ENCODE measurements at regions not wholly inside any gene's neighbourhood (a gene's known extent, or its start where the extent isn't known, plus 50 kb on each side); places are given as distances from the start of the nearest gene placed in this dataset.

GRCh38 chr9:134554373-134555093 lies 87.1 kb upstream of the COL5A1 start:
- ChIA-PET CTCF (no interaction called here), POLR2A (interaction anchor here (0.6 to 1.8 kb wide), 2 partner anchors 52 to 134 kb away, joined by 3 to 9 read pairs; no protein-coding TSS in a partner anchor)
- no peak overlapping the region for H3K27ac ChIP-seq (ENCODE audit: low read depth, low read length)
- H3K27me3 ChIP-seq (ENCODE audit: control insufficient read depth, insufficient read depth, low read length) = no peaks in the 10 kb centered on the region
- TF ChIP-seq, protein P1, sequence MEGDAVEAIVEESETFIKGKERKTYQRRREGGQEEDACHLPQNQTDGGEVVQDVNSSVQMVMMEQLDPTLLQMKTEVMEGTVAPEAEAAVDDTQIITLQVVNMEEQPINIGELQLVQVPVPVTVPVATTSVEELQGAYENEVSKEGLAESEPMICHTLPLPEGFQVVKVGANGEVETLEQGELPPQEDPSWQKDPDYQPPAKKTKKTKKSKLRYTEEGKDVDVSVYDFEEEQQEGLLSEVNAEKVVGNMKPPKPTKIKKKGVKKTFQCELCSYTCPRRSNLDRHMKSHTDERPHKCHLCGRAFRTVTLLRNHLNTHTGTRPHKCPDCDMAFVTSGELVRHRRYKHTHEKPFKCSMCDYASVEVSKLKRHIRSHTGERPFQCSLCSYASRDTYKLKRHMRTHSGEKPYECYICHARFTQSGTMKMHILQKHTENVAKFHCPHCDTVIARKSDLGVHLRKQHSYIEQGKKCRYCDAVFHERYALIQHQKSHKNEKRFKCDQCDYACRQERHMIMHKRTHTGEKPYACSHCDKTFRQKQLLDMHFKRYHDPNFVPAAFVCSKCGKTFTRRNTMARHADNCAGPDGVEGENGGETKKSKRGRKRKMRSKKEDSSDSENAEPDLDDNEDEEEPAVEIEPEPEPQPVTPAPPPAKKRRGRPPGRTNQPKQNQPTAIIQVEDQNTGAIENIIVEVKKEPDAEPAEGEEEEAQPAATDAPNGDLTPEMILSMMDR (IDR thresholded peaks at IDR 0.05; ENCODE audit: low read depth, low read length) = no peak
- DNase-seq (ENCODE audit: low read depth, low spot score) = no peak
- no peak overlapping the region for H3K4me3 ChIP-seq (ENCODE audit: low read depth, low read length)
- H3K9me3 ChIP-seq (ENCODE audit: control insufficient read depth, insufficient read depth, low read length) = no peaks in the 10 kb centered on the region; the same call in 1 of the 2 replicates

DNA sequence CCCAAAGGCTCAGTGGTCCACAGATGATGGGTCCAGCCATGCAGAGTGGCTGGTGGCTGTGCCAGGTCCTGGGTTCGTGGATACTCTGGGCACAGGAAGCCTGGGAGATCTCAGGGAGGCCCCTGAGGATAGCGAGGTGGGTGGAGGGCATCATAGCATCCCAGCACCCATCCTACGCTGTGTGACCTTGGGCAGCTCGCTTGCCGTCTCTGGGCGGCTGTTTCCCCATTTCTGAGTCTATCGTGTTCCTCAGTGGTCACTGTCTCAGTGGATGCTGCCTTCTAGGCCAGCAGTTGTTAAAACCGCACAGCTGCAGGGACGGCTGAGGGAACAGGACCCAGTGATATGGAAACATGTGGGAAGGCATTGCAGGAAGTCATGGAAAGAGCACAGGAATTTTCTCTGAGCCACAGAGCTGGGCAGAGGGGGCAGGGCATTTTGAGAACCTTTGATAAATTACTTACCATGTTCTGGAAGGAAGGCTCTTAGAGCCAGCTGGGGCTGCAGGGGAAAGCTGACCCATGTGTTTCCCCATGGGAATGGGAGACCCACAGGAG lies 86.4 kb upstream of the COL5A1 start:
- DNase-seq (ENCODE audit: low read depth, low spot score) = no peak
- Histone ChIP-seq H3K9me3 (ENCODE audit: control insufficient read depth, insufficient read depth, low read length) (no peaks in the 10 kb centered on the region; the same call in 1 of the 2 replicates), H3K27me3 (ENCODE audit: control insufficient read depth, insufficient read depth, low read length) (no peaks in the 10 kb centered on the region), H3K4me3 (ENCODE audit: low read depth, low read length) (no peak overlapping the region), H3K27ac (ENCODE audit: low read depth, low read length) (no peak overlapping the region)
- TF ChIP-seq, protein P1 (IDR thresholded peaks at IDR 0.05; ENCODE audit: low read depth, low read length) = no peak
- ChIA-PET CTCF (no interaction called here), POLR2A (interaction anchor here (1.8 kb wide), 1 partner anchor 52 kb away, joined by 9 read pairs; no protein-coding TSS in a partner anchor)

DNA sequence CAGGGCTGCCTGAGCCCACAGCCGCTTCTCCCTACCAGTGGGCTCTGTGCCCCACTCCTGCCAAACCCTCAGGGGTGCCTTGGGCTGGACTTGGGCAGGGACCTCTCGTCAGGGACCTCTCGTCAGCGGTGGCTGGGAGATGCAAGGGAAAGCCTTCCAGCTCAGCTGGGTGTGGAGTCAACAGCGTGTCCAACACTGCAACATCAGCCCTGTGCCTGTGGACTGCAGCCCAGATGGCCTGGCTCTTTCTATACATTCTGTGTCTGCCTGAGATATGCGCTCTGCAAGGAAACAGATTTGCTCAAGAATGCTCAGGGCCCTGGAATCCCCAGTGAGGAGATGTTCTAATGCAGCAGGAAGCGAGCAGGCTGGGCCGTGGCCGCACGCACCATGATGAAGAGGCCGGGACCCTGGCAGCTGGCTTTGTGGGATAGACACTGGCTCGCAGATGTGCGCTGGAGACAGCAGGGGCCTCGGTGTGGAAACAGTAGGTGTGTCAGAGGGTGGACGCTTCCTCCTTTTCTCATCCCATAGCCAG lies 85.0 kb upstream of the COL5A1 start:
- no peaks in the 10 kb centered on the region for H3K27me3 ChIP-seq (ENCODE audit: control insufficient read depth, insufficient read depth, low read length)
- ChIA-PET CTCF (no interaction called here), POLR2A (interaction anchor here (1.1 to 1.8 kb wide), 2 partner anchors 12 to 54 kb away, joined by 3 to 9 read pairs; no protein-coding TSS in a partner anchor)
- H3K9me3 ChIP-seq (ENCODE audit: control insufficient read depth, insufficient read depth, low read length) = no peaks in the 10 kb centered on the region; the same call in 1 of the 2 replicates
- no peak overlapping the region for H3K27ac ChIP-seq (ENCODE audit: low read depth, low read length)
- TF ChIP-seq, protein P1 (IDR thresholded peaks at IDR 0.05; ENCODE audit: low read depth, low read length) = no peak
- no peak overlapping the region for H3K4me3 ChIP-seq (ENCODE audit: low read depth, low read length)
- no peak for DNase-seq (ENCODE audit: low read depth, low spot score)

- ChIA-PET POLR2A (interaction anchor here (1.1 kb wide), 1 partner anchor 13 kb away, joined by 3 read pairs; no protein-coding TSS in a partner anchor), CTCF (no interaction called here)
- TF ChIP-seq, protein P1 (IDR thresholded peaks at IDR 0.05; ENCODE audit: low read depth, low read length) = no peak
- H3K27me3 ChIP-seq (ENCODE audit: control insufficient read depth, insufficient read depth, low read length) = no peaks in the 10 kb centered on the region
- no peaks in the 10 kb centered on the region; the same call in 1 of the 2 replicates for H3K9me3 ChIP-seq (ENCODE audit: control insufficient read depth, insufficient read depth, low read length)
- no peak overlapping the region for H3K27ac ChIP-seq (ENCODE audit: low read depth, low read length)
- no peak overlapping the region for H3K4me3 ChIP-seq (ENCODE audit: low read depth, low read length)
- no peak for DNase-seq (ENCODE audit: low read depth, low spot score)
These were observed 84.3 kb upstream of the COL5A1 start for GRCh38 chr9:134557331-134557730.

All from AG04450 (cell line).